Caco-2 (cell line): ENCODE measurements at regions not wholly inside any gene's neighbourhood (a gene's known extent, or its start where the extent isn't known, plus 50 kb on each side); places are given as distances from the start of the nearest gene placed in this dataset.

Source experiments
- BruUV-seq: library from RNA; stranded (reverse); fragments of 400-500 nt; replicated peaks from 2 replicates; lab custom pipeline; 2021; lab: Mats Ljungman, UMichigan
- CTCF ChIA-PET: fragments of 300-600 bp; sonication (Branson Sonifier 250); formaldehyde crosslinking; loops from one replicate; lab custom pipeline; 2022; ENCODE audit warnings: antibody characterized with exemption; lab: Charles Lee
- POLR2A ChIA-PET: fragments of 300-600 bp; sonication (Branson Sonifier 250); formaldehyde crosslinking; loops from one replicate; lab custom pipeline; 2022; ENCODE audit warnings: antibody characterized with exemption; lab: Charles Lee
- DNase-seq, 2 experiments: peaks; one replicate each; pipeline versions ENCODE4 v3.0.0 to v3.0.0-alpha.2; 2020 to 2022
- H3K27me3 ChIP-seq: replicated peaks from 2 replicates; pipeline ENCODE4 v1.6.0; 2011; ENCODE audit warnings: low read length; ENCODE audit not compliant: control insufficient read depth, insufficient read depth
- H3K36me3 ChIP-seq: 2 replicates; pipeline ENCODE4 v1.5.1; 2011; ENCODE audit warnings: low read length; ENCODE audit not compliant: control insufficient read depth, insufficient read depth
- H3K4me1 ChIP-seq: fragments of 250-450 bp; sonication (Bioruptor Pico); 2 replicates; pipeline ENCODE4 v1.5.1; 2020; ENCODE audit warnings: mild to moderate bottlenecking
- H3K4me3 ChIP-seq: 2 replicates; pipeline ENCODE4 v1.5.1; 2011; ENCODE audit warnings: low read depth, mild to moderate bottlenecking, control low read depth, low read length
- H3K9me3 ChIP-seq: fragments of 250-450 bp; sonication (Bioruptor Pico); 2 replicates; pipeline ENCODE4 v1.5.1; 2020; ENCODE audit warnings: mild to moderate bottlenecking, moderate library complexity
- H3K27ac Mint-ChIP-seq: one replicate; pipeline ENCODE4 v1.8.0; 2022; ENCODE audit warnings: mixed read lengths; ENCODE audit not compliant: unreplicated experiment
- H3K27me3 Mint-ChIP-seq: one replicate; pipeline ENCODE4 v1.8.0; 2022; ENCODE audit warnings: mixed read lengths; ENCODE audit not compliant: insufficient read depth, unreplicated experiment
- H3K36me3 Mint-ChIP-seq: one replicate; pipeline ENCODE4 v1.8.0; 2022; ENCODE audit warnings: mild to moderate bottlenecking, mixed read lengths; ENCODE audit not compliant: insufficient read depth, unreplicated experiment
- H3K4me1 Mint-ChIP-seq: one replicate; pipeline ENCODE4 v1.8.0; 2022; ENCODE audit warnings: low read depth, mixed read lengths; ENCODE audit not compliant: unreplicated experiment
- H3K4me3 Mint-ChIP-seq: one replicate; pipeline ENCODE4 v1.8.0; 2022; ENCODE audit warnings: mild to moderate bottlenecking, moderate library complexity, mixed read lengths; ENCODE audit not compliant: unreplicated experiment
- H3K9me3 Mint-ChIP-seq: one replicate; pipeline ENCODE4 v1.8.0; 2022; ENCODE audit warnings: mixed read lengths; ENCODE audit not compliant: unreplicated experiment
- intact Hi-C: fragments of 100-400 bp; cut with micrococcal nuclease; formaldehyde crosslinking; loops from one replicate; pipeline ENCODE4 v1.10.0; 2022; ENCODE audit not compliant: unreplicated experiment
- TF ChIP-seq, protein P1 (sequence below), 2 experiments: fragments of 200-600 bp in 1 of 2; IDR thresholded peaks; 1 replicate in 1 of 2; 2 replicates in 1 of 2; pipeline versions ENCODE4 v1.5.1 to v1.8.0; 2011 to 2022; ENCODE audit warnings: antibody characterized with exemption in 1 of 2, control low read depth in 1 of 2, inconsistent platforms in 1 of 2, low read depth in 1 of 2, low read length in 1 of 2, mild to moderate bottlenecking in 1 of 2, moderate library complexity in 1 of 2; ENCODE audit not compliant: insufficient read depth in 1 of 2, severe bottlenecking in 1 of 2, unreplicated experiment in 1 of 2

- no peaks in the 10 kb centered on the region for H3K36me3 Mint-ChIP-seq
- Histone ChIP-seq H3K36me3 (no peaks in the 10 kb centered on the region), H3K27me3 (no peaks in the 10 kb centered on the region), H3K4me3 (no peak overlapping the region), H3K9me3 (no peaks in the 10 kb centered on the region), H3K4me1 (no peaks in the 10 kb centered on the region)
- TF ChIP-seq, protein P1, sequence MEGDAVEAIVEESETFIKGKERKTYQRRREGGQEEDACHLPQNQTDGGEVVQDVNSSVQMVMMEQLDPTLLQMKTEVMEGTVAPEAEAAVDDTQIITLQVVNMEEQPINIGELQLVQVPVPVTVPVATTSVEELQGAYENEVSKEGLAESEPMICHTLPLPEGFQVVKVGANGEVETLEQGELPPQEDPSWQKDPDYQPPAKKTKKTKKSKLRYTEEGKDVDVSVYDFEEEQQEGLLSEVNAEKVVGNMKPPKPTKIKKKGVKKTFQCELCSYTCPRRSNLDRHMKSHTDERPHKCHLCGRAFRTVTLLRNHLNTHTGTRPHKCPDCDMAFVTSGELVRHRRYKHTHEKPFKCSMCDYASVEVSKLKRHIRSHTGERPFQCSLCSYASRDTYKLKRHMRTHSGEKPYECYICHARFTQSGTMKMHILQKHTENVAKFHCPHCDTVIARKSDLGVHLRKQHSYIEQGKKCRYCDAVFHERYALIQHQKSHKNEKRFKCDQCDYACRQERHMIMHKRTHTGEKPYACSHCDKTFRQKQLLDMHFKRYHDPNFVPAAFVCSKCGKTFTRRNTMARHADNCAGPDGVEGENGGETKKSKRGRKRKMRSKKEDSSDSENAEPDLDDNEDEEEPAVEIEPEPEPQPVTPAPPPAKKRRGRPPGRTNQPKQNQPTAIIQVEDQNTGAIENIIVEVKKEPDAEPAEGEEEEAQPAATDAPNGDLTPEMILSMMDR (IDR thresholded peaks at IDR 0.05; ENCODE audit: insufficient read depth in 1 of 2, low read depth in 1 of 2, low read length in 1 of 2, severe bottlenecking in 1 of 2, unreplicated experiment in 1 of 2), result no peak
- H3K27me3 Mint-ChIP-seq, result no peaks in the 10 kb centered on the region
- intact Hi-C loops, result no loop called here
- H3K4me3 Mint-ChIP-seq, result no peak overlapping the region
- POLR2A ChIA-PET, result no interaction called here
- H3K9me3 Mint-ChIP-seq, result no peaks in the 10 kb centered on the region
- BruUV-seq, result no TSS peak
- CTCF ChIA-PET, result no interaction called here
- H3K4me1 Mint-ChIP-seq, result no peaks in the 10 kb centered on the region
- DNase-seq, result no peak
- H3K27ac Mint-ChIP-seq, result no peak overlapping the region
These were observed 224.3 kb downstream of the AUH start for GRCh38 chr9:91137391-91137790.

- Histone ChIP-seq H3K27me3 (no peaks in the 10 kb centered on the region), H3K4me3 (no peak overlapping the region), H3K36me3 (no peaks in the 10 kb centered on the region), H3K4me1 (no peaks in the 10 kb centered on the region), H3K9me3 (no peaks in the 10 kb centered on the region)
- TF ChIP-seq, protein P1 (IDR thresholded peaks at IDR 0.05; ENCODE audit: insufficient read depth in 1 of 2, low read depth in 1 of 2, low read length in 1 of 2, severe bottlenecking in 1 of 2, unreplicated experiment in 1 of 2), result no peak
- DNase-seq, result no peak
- Mint-ChIP-seq H3K4me3 (no peak overlapping the region), H3K27ac (no peak overlapping the region), H3K27me3 (no peaks in the 10 kb centered on the region), H3K9me3 (no peaks in the 10 kb centered on the region), H3K4me1 (no peaks in the 10 kb centered on the region), H3K36me3 (no peaks in the 10 kb centered on the region)
- intact Hi-C loops, result no loop called here
- no TSS peak for BruUV-seq
- POLR2A ChIA-PET, result no interaction called here
- CTCF ChIA-PET, result no interaction called here
These were observed 223.0 kb downstream of the AUH start for GRCh38 chr9:91138760-91139159.

DNA sequence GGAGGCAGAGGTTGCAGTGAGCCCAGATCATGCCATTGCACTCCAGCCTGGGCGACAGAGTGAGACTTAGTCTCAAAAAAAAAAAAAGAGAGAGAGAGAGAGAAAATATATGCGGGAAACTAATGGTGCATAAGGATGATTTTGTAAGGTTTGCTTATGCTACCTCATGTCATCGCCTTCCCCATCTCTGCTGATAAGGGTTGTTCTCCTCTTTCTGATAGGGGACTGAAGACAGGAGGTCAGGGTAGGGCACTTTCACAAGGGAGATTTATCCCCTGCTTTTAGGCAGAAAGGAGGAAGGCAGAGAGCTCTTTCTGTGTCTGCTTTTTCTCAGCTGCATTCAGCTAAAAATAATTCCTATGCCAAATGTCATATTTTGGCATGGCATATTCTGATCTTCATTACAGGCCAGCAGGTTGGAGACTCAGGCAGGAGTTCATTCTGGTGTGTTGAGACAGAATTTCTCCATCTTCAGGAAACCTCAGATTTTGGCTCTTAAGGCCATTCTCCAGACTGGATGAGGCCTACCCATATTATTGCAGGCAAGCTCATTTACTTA, 220.2 kb downstream of the AUH start:
- H3K4me3 Mint-ChIP-seq, result no peak overlapping the region
- intact Hi-C loops, result no loop called here
- H3K4me1 Mint-ChIP-seq, result no peaks in the 10 kb centered on the region
- no TSS peak for BruUV-seq
- no peak for DNase-seq
- H3K36me3 Mint-ChIP-seq, result no peaks in the 10 kb centered on the region
- no peak overlapping the region for H3K4me3 ChIP-seq
- H3K9me3 Mint-ChIP-seq, result no peaks in the 10 kb centered on the region
- no peaks in the 10 kb centered on the region for H3K4me1 ChIP-seq
- POLR2A ChIA-PET, result no interaction called here
- H3K9me3 ChIP-seq, result no peaks in the 10 kb centered on the region
- H3K27me3 ChIP-seq, result no peaks in the 10 kb centered on the region
- H3K27me3 Mint-ChIP-seq, result no peaks in the 10 kb centered on the region
- CTCF ChIA-PET, result no interaction called here
- TF ChIP-seq, protein P1 (IDR thresholded peaks at IDR 0.05; ENCODE audit: insufficient read depth in 1 of 2, low read depth in 1 of 2, low read length in 1 of 2, severe bottlenecking in 1 of 2, unreplicated experiment in 1 of 2), result no peak
- no peaks in the 10 kb centered on the region for H3K36me3 ChIP-seq
- H3K27ac Mint-ChIP-seq, result no peak overlapping the region
